Glutamatergic neuron (in vitro differentiated cells): ENCODE measurements at regions not wholly inside any gene's neighbourhood (a gene's known extent, or its start where the extent isn't known, plus 50 kb on each side); places are given as distances from the start of the nearest gene placed in this dataset.

Experiments
- DNase-seq: peaks from one replicate; pipeline ENCODE4 v3.0.0; 2022
- H3K27ac Mint-ChIP-seq: one replicate; pipeline ENCODE4 v1.8.0; 2020; ENCODE audit warnings: mild to moderate bottlenecking, mixed read lengths, inconsistent platforms; ENCODE audit not compliant: unreplicated experiment
- H3K27me3 Mint-ChIP-seq: one replicate; pipeline ENCODE4 v1.8.0; 2020; ENCODE audit warnings: mild to moderate bottlenecking, moderate library complexity, mixed read lengths, inconsistent platforms; ENCODE audit not compliant: unreplicated experiment
- H3K36me3 Mint-ChIP-seq: one replicate; pipeline ENCODE4 v1.8.0; 2020; ENCODE audit warnings: mild to moderate bottlenecking, mixed read lengths, inconsistent platforms; ENCODE audit not compliant: unreplicated experiment
- H3K4me1 Mint-ChIP-seq: one replicate; pipeline ENCODE4 v1.8.0; 2020; ENCODE audit warnings: mild to moderate bottlenecking, low read depth, mixed read lengths, inconsistent platforms; ENCODE audit not compliant: unreplicated experiment
- H3K4me3 Mint-ChIP-seq: one replicate; pipeline ENCODE4 v1.8.0; 2020; ENCODE audit warnings: mild to moderate bottlenecking, mixed read lengths, inconsistent platforms; ENCODE audit not compliant: unreplicated experiment
- H3K9me3 Mint-ChIP-seq: one replicate; pipeline ENCODE4 v1.8.0; 2020; ENCODE audit warnings: mild to moderate bottlenecking, moderate library complexity, mixed read lengths, inconsistent platforms; ENCODE audit not compliant: unreplicated experiment
- TF ChIP-seq, protein P1 (sequence below): fragments of 200-600 bp; sonication (generic); IDR thresholded peaks from one replicate; pipeline ENCODE4 v1.5.0; 2021; ENCODE audit not compliant: partially characterized antibody, unreplicated experiment

DNA sequence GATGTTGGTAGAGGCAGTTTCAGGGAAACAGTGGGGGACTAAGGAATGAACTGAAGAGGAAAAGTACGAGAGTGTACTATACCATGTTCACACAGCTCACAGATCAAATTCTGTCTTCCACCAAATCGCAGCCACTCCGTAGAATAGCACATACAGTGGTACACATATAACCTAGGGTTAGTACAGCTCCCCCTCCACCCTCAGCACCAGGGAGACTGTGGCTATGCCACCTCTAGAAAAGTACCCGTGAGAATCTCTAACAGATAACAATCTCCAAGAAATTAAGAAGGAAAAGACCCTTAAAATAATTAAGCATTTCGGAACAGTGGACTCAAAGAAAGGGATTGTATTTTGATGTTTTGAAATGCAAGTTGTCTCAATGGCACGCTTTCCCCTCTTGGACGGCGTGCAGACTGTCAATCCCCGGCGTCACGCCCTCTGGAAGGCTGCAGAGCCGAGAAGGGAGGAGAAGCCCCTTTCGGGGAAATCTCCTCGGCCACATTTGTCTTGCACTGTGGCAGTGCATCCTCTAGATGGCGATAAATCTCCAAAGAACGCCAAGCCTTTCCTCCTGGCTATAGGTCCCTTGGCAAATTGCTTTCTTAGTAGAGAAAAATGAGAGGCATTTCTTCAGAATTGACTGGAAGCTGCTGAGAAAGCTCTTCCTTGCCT, 345.0 kb downstream of the REEP3 start:
- TF ChIP-seq, protein P1, sequence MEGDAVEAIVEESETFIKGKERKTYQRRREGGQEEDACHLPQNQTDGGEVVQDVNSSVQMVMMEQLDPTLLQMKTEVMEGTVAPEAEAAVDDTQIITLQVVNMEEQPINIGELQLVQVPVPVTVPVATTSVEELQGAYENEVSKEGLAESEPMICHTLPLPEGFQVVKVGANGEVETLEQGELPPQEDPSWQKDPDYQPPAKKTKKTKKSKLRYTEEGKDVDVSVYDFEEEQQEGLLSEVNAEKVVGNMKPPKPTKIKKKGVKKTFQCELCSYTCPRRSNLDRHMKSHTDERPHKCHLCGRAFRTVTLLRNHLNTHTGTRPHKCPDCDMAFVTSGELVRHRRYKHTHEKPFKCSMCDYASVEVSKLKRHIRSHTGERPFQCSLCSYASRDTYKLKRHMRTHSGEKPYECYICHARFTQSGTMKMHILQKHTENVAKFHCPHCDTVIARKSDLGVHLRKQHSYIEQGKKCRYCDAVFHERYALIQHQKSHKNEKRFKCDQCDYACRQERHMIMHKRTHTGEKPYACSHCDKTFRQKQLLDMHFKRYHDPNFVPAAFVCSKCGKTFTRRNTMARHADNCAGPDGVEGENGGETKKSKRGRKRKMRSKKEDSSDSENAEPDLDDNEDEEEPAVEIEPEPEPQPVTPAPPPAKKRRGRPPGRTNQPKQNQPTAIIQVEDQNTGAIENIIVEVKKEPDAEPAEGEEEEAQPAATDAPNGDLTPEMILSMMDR: peak; percentile 88
- no peaks in the 10 kb centered on the region for H3K27me3 Mint-ChIP-seq
- DNase-seq: peak; percentile 75
- H3K4me3 Mint-ChIP-seq: peak overlapping the region; percentile 33
- H3K4me1 Mint-ChIP-seq: peaks cover 26% of the 10 kb centered on the region
- peaks cover 11% of the 10 kb centered on the region for H3K9me3 Mint-ChIP-seq
- no peak overlapping the region for H3K27ac Mint-ChIP-seq
- H3K36me3 Mint-ChIP-seq: no peaks in the 10 kb centered on the region

DNA sequence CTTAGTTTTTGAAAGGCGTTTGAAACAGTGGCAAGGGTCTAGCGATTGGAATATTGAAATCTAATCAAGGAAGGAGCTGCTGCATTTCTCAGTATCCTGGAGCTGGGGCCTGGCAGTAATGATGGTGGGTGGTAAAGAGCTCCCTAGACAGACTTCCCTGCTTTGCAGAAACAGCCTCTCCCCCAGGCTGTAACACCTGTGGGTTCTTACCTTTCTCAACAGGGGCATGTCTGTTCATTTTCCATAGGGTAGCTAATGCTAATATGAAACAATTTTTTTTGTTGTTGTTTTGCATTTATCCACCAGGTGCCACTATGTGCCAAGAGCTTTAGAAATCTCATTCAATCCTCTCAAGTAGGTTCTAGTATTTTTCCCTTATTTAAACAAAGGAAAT, 345.5 kb downstream of the REEP3 start:
- TF ChIP-seq, protein P1: peak; percentile 70
- Mint-ChIP-seq H3K27ac (no peak overlapping the region), H3K9me3 (peaks cover 11% of the 10 kb centered on the region), H3K36me3 (no peaks in the 10 kb centered on the region), H3K4me3 (no peak overlapping the region), H3K4me1 (peaks cover 23% of the 10 kb centered on the region), H3K27me3 (no peaks in the 10 kb centered on the region)
- no peak for DNase-seq

DNA sequence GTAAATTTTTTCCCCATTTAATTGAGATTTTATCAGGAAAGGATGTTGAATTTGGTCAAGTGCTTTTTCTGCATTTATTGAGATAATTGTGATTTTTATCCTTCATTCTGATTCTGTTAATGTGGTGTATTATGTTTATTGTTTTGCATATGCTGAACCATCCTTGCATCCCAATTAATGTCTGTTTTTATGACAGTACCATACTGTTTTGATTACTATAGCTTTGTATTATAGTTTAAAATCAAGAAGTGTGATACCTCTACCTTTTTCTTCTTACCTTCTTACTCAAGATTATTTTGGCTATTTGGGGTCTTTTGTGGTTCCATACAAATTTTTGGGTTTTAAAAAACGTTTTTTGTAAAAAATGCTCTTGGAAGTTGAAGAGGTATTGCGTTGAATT, 357.2 kb downstream of the REEP3 start:
- no peaks in the 10 kb centered on the region for H3K27me3 Mint-ChIP-seq
- H3K4me3 Mint-ChIP-seq: no peak overlapping the region
- H3K4me1 Mint-ChIP-seq: peaks cover 2% of the 10 kb centered on the region
- H3K36me3 Mint-ChIP-seq: peaks cover 14% of the 10 kb centered on the region
- TF ChIP-seq, protein P1: no peak
- DNase-seq: no peak
- no peak overlapping the region for H3K27ac Mint-ChIP-seq
- H3K9me3 Mint-ChIP-seq: no peaks in the 10 kb centered on the region

DNA sequence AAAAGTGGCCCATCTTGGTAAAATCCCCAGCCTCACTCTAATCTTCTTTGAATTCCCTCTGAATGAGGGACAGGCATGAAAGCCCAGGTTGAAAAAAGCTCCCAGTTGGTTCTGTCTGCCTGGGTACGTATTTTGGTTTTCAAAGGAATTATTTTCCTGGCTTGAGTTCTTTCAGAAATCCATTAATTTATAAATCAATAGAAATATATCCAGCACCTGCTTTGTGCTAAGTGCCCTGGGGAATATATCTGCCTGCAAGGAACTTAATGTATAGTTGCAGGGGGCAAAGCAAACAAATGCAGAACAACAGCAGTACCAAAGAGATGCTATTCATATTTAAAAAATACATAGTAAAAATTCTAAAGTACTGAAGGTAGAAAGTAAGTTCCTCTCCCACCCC, 362.7 kb downstream of the REEP3 start:
- Mint-ChIP-seq H3K27me3 (peaks cover 2% of the 10 kb centered on the region), H3K4me1 (peaks cover 12% of the 10 kb centered on the region), H3K27ac (no peak overlapping the region), H3K36me3 (peaks cover 10% of the 10 kb centered on the region), H3K4me3 (no peak overlapping the region), H3K9me3 (no peaks in the 10 kb centered on the region)
- DNase-seq: no peak
- TF ChIP-seq, protein P1: no peak

DNA sequence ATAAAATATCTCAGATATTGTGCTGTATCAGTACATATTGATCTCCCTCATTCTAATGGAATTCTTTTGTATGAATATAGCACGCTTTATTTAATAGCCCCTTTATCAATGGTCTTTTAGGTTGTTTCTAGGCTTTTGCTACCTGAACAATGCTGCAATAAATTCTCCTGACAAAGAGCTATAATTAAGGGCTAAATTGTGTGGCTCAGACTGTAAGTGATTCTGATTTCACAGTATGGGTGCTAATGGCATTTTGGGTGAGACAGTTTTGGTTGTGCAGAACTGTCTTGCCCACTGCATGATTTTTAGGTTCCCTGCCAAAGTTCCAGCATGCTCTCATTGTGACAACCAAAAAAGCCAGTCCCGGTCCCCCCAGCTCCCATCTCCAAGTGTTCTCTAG, 363.2 kb downstream of the REEP3 start:
- Mint-ChIP-seq H3K36me3 (peaks cover 7% of the 10 kb centered on the region), H3K4me3 (no peak overlapping the region), H3K9me3 (no peaks in the 10 kb centered on the region), H3K27me3 (peaks cover 2% of the 10 kb centered on the region), H3K27ac (no peak overlapping the region), H3K4me1 (peaks cover 16% of the 10 kb centered on the region)
- DNase-seq: no peak
- TF ChIP-seq, protein P1: no peak
